Thyroid gland (tissue), 4 donors: ENCODE measurements at regions not wholly inside any gene's neighbourhood (a gene's known extent, or its start where the extent isn't known, plus 50 kb on each side); places are given as distances from the start of the nearest gene placed in this dataset.

Experiments
- POLR2A ChIP-seq, 2 donors: fragments of 450-650 bp; IDR thresholded peaks; one replicate each; pipeline ENCODE4 v1.6.1; 2017; ENCODE audit warnings: antibody characterized with exemption in 2 of 2, mild to moderate bottlenecking in 2 of 2, moderate library complexity in 1 of 2
- TF ChIP-seq, protein P1 (sequence below), 6 experiments: fragments of 200-600 bp in 3 of 6; fragments of 450-650 bp in 3 of 6; sonication (generic) in 3 of 6; IDR thresholded peaks; one replicate each; pipeline ENCODE4 v1.5.1; 2016 to 2019; ENCODE audit warnings: antibody characterized with exemption in 6 of 6, mild to moderate bottlenecking in 2 of 6, inconsistent platforms in 1 of 6, moderate library complexity in 1 of 6

DNA sequence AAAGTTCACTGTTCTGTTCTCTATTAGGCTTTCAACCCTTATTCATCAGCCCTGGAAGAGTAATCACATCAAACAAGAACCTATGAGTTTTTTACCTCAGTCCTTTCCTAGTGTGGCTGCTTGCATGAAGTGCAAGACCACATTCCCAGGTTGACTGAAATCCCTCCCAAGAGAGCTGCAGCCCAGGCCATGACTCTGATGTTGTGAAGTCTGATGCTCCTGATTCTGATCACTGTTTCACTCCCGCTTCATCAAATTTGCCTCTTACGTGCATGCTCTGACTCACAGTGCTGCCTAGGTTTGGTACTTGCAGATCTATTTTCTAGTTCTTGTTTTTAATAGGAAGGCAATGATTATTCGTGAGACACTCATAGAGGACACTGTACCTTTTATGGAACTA lies 58.2 kb upstream of the DSEL start:
- TF ChIP-seq, protein P1, sequence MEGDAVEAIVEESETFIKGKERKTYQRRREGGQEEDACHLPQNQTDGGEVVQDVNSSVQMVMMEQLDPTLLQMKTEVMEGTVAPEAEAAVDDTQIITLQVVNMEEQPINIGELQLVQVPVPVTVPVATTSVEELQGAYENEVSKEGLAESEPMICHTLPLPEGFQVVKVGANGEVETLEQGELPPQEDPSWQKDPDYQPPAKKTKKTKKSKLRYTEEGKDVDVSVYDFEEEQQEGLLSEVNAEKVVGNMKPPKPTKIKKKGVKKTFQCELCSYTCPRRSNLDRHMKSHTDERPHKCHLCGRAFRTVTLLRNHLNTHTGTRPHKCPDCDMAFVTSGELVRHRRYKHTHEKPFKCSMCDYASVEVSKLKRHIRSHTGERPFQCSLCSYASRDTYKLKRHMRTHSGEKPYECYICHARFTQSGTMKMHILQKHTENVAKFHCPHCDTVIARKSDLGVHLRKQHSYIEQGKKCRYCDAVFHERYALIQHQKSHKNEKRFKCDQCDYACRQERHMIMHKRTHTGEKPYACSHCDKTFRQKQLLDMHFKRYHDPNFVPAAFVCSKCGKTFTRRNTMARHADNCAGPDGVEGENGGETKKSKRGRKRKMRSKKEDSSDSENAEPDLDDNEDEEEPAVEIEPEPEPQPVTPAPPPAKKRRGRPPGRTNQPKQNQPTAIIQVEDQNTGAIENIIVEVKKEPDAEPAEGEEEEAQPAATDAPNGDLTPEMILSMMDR (IDR thresholded peaks at IDR 0.05), result no peak
- no peak for TF ChIP-seq POLR2A (IDR thresholded peaks at IDR 0.05)
